ENCODE measurements at regions not wholly inside any gene's neighbourhood (a gene's known extent, or its start where the extent isn't known, plus 50 kb on each side); places are given as distances from the start of the nearest gene placed in this dataset.
A peak's percentile ranks its signal among the peaks of the same experiment; 100 is the strongest.

GRCh38 chr14:103257211-103257962, 76.7 kb upstream of the EIF5 start:
- Mint-ChIP-seq H3K4me1 (peaks cover 5% of the 10 kb centered on the region; the same call in 2 of the 3 replicates), H3K36me3 (ENCODE audit: low read depth) (no peaks in the 10 kb centered on the region), H3K27me3 (ENCODE audit: insufficient read depth, low read depth, poor library complexity) (no peaks in the 10 kb centered on the region), H3K9me3 (no peaks in the 10 kb centered on the region), H3K4me3 (no peak overlapping the region), H3K27ac (no peak overlapping the region)
- Histone ChIP-seq H3F3A (replicated peaks; ENCODE audit: low read depth) (no peaks in the 10 kb centered on the region), H3K4me2 (no peak overlapping the region), H3K27ac (ENCODE audit: low read depth) (no peak overlapping the region), H3K4me1 (ENCODE audit: insufficient read depth) (peaks cover 6% of the 10 kb centered on the region; the same call in 1 of the 2 replicates), H3K36me3 (ENCODE audit: insufficient read depth) (no peaks in the 10 kb centered on the region), H2AFZ (0 out of 2 replicates have a peak overlapping the region, but pooled peaks have one; percentile 3), H3K79me2 (replicated peaks; ENCODE audit: insufficient read depth) (no peaks in the 10 kb centered on the region), H3K27me3 (ENCODE audit: insufficient read depth) (no peaks in the 10 kb centered on the region), H3K4me3 (no peak overlapping the region), H4K20me1 (replicated peaks; ENCODE audit: insufficient read depth) (no peaks in the 10 kb centered on the region), H3K9me2 (ENCODE audit: insufficient read depth) (no peaks in the 10 kb centered on the region)
- DNase-seq (ENCODE audit: low spot score), result no peak
- no peak for ATAC-seq
- TF ChIP-seq NANOG (IDR thresholded peaks at IDR 0.05; ENCODE audit: borderline replicate concordance) (no peak), EZH2phosphoT487 (IDR thresholded peaks at IDR 0.05; ENCODE audit: unreplicated experiment) (no peak), EZH2 (IDR thresholded peaks at IDR 0.05; ENCODE audit: low read depth, unreplicated experiment) (no peak), POLR2AphosphoS5 (IDR thresholded peaks at IDR 0.05; ENCODE audit: low read depth) (no peak), STAT1 (IDR thresholded peaks at IDR 0.05; ENCODE audit: unreplicated experiment) (no peak)

GRCh38 chr14:103258211-103258610, 75.8 kb upstream of the EIF5 start:
- ATAC-seq (no peak), DNase-seq (ENCODE audit: low spot score) (no peak)
- peaks cover 5% of the 10 kb centered on the region; the same call in 2 of the 3 replicates for H3K4me1 Mint-ChIP-seq
- H4K20me1 ChIP-seq (replicated peaks; ENCODE audit: insufficient read depth), result no peaks in the 10 kb centered on the region
- H3K9me2 ChIP-seq (ENCODE audit: insufficient read depth), result no peaks in the 10 kb centered on the region
- no peak overlapping the region for H3K4me3 Mint-ChIP-seq
- H3K4me1 ChIP-seq (ENCODE audit: insufficient read depth), result peaks cover 6% of the 10 kb centered on the region; the same call in 1 of the 2 replicates
- no peaks in the 10 kb centered on the region for H3K36me3 Mint-ChIP-seq (ENCODE audit: low read depth)
- no peak overlapping the region for H2AFZ ChIP-seq
- no peaks in the 10 kb centered on the region for H3K27me3 Mint-ChIP-seq (ENCODE audit: insufficient read depth, low read depth, poor library complexity)
- no peaks in the 10 kb centered on the region for H3K79me2 ChIP-seq (replicated peaks; ENCODE audit: insufficient read depth)
- H3F3A ChIP-seq (replicated peaks; ENCODE audit: low read depth), result no peaks in the 10 kb centered on the region
- no peaks in the 10 kb centered on the region for H3K9me3 Mint-ChIP-seq
- H3K27ac Mint-ChIP-seq, result no peak overlapping the region
- H3K4me2 ChIP-seq, result no peak overlapping the region
- H3K36me3 ChIP-seq (ENCODE audit: insufficient read depth), result no peaks in the 10 kb centered on the region
- H3K27me3 ChIP-seq (ENCODE audit: insufficient read depth), result no peaks in the 10 kb centered on the region
- H3K27ac ChIP-seq (ENCODE audit: low read depth), result no peak overlapping the region
- no peak overlapping the region for H3K4me3 ChIP-seq
- TF ChIP-seq CTCF (conservative IDR thresholded peaks at IDR 0.05; ENCODE audit: low read depth in 2 of 2) (no peak), ETS1 (IDR thresholded peaks at IDR 0.05) (no peak), CREB1 (CRISPR knock-in tag; IDR thresholded peaks at IDR 0.05; ENCODE audit: low read depth) (no peak), JUNB (IDR thresholded peaks at IDR 0.05; ENCODE audit: unreplicated experiment) (no peak), EZH2 (IDR thresholded peaks at IDR 0.05; ENCODE audit: low read depth, unreplicated experiment) (no peak), ZNF462 (CRISPR knock-in tag; IDR thresholded peaks at IDR 0.05) (no peak), ZNF114 (CRISPR knock-in tag; IDR thresholded peaks at IDR 0.05) (no peak), STAT1 (IDR thresholded peaks at IDR 0.05; ENCODE audit: unreplicated experiment) (no peak), NANOG (IDR thresholded peaks at IDR 0.05; ENCODE audit: borderline replicate concordance) (no peak)

Data from GM23338 (cell line).